Endodermal cell (in vitro differentiated cells): ENCODE measurements at regions not wholly inside any gene's neighbourhood (a gene's known extent, or its start where the extent isn't known, plus 50 kb on each side); places are given as distances from the start of the nearest gene placed in this dataset.

Source experiments
- DNase-seq: peaks from one replicate; pipeline ENCODE4 v3.0.0-alpha.2; 2017
- H3K27ac ChIP-seq: 2 replicates; pipeline ENCODE4 v1.5.1; 2013; ENCODE audit warnings: mild to moderate bottlenecking, low read depth, low read length, moderate library complexity
- H3K27me3 ChIP-seq: 2 replicates; pipeline ENCODE4 v1.6.1; 2013; ENCODE audit warnings: mild to moderate bottlenecking, low read length, moderate library complexity; ENCODE audit not compliant: insufficient read depth, control insufficient read depth, poor library complexity, severe bottlenecking
- H3K36me3 ChIP-seq: 2 replicates; pipeline ENCODE4 v1.7.0; 2013; ENCODE audit warnings: mild to moderate bottlenecking, low read length, moderate library complexity; ENCODE audit not compliant: control insufficient read depth, insufficient read depth
- H3K4me1 ChIP-seq: one replicate; pipeline ENCODE4 v1.7.0; 2013; ENCODE audit warnings: low read length; ENCODE audit not compliant: control insufficient read depth, insufficient read depth
- H3K4me3 ChIP-seq: 2 replicates; pipeline ENCODE4 v1.5.1; 2013; ENCODE audit warnings: mild to moderate bottlenecking, low read length, moderate library complexity
- H3K9ac ChIP-seq: 2 replicates; pipeline ENCODE4 v1.6.1; 2013; ENCODE audit warnings: mild to moderate bottlenecking, low read length, moderate library complexity; ENCODE audit not compliant: poor library complexity, severe bottlenecking; ENCODE audit errors: extremely low read depth
- H3K9me3 ChIP-seq: 2 replicates; pipeline ENCODE4 v1.6.1; 2013; ENCODE audit warnings: mild to moderate bottlenecking, low read length, moderate library complexity; ENCODE audit not compliant: control insufficient read depth
- H3K27ac Mint-ChIP-seq: 2 replicates; pipeline ENCODE4 v1.8.0; 2020; ENCODE audit warnings: mixed read lengths
- H3K27me3 Mint-ChIP-seq: 2 replicates; pipeline ENCODE4 v1.8.0; 2021; ENCODE audit warnings: mild to moderate bottlenecking, mixed read lengths; ENCODE audit not compliant: insufficient read depth
- H3K36me3 Mint-ChIP-seq: 2 replicates; pipeline ENCODE4 v1.8.0; 2020; ENCODE audit warnings: low read depth, mixed read lengths
- H3K4me1 Mint-ChIP-seq: 2 replicates; pipeline ENCODE4 v1.8.0; 2020; ENCODE audit warnings: mixed read lengths
- H3K4me3 Mint-ChIP-seq: 2 replicates; pipeline ENCODE4 v1.8.0; 2020; ENCODE audit warnings: mild to moderate bottlenecking, moderate library complexity, mixed read lengths
- H3K9me3 Mint-ChIP-seq: 2 replicates; pipeline ENCODE4 v1.8.0; 2020; ENCODE audit warnings: mild to moderate bottlenecking, mixed read lengths
- CTCF ChIP-seq: fragments of 200-600 bp; sonication (generic); conservative IDR thresholded peaks from 2 replicates; pipeline ENCODE4 v1.5.0; 2021; ENCODE audit warnings: antibody characterized with exemption, mild to moderate bottlenecking
- WGBS, 2 experiments: methylation state at CpG; one replicate each; pipeline versions ENCODE4 v1.1.5 to v1.1.7; 2013; ENCODE audit warnings: missing lambda C conversion rate in 2 of 2, mixed read lengths in 1 of 2; ENCODE audit not compliant: insufficient coverage in 1 of 2, insufficient read length in 1 of 2; 5-methylcytosine and 5-hydroxymethylcytosine counted together

- WGBS, 2 experiments: 100% methylated on average over 1 of the region's 1 CpG
- no peak overlapping the region for H3K4me3 ChIP-seq
- H3K9me3 Mint-ChIP-seq: peaks cover 12% of the 10 kb centered on the region
- H3K9me3 ChIP-seq: peaks cover 9% of the 10 kb centered on the region
- DNase-seq: no peak
- H3K4me1 ChIP-seq: no peaks in the 10 kb centered on the region
- no peaks in the 10 kb centered on the region for H3K4me1 Mint-ChIP-seq
- H3K9ac ChIP-seq: no peak overlapping the region
- H3K27ac Mint-ChIP-seq: no peak overlapping the region
- no peaks in the 10 kb centered on the region for H3K36me3 Mint-ChIP-seq
- H3K27me3 Mint-ChIP-seq: peaks cover 5% of the 10 kb centered on the region
- no peak overlapping the region for H3K27ac ChIP-seq
- no peaks in the 10 kb centered on the region for H3K36me3 ChIP-seq
- no peak for TF ChIP-seq CTCF
- no peaks in the 10 kb centered on the region for H3K27me3 ChIP-seq
- H3K4me3 Mint-ChIP-seq: no peak overlapping the region
Measured at GRCh38 chr11:112418438-112418837, 157.8 kb upstream of the PLET1 start.

- Mint-ChIP-seq H3K4me3 (no peak overlapping the region), H3K27me3 (peaks cover 5% of the 10 kb centered on the region), H3K36me3 (no peaks in the 10 kb centered on the region), H3K4me1 (no peaks in the 10 kb centered on the region), H3K27ac (no peak overlapping the region), H3K9me3 (peaks cover 4% of the 10 kb centered on the region)
- no peak overlapping the region for H3K27ac ChIP-seq
- H3K9me3 ChIP-seq: no peaks in the 10 kb centered on the region
- no peak for DNase-seq
- H3K4me1 ChIP-seq: no peaks in the 10 kb centered on the region
- H3K4me3 ChIP-seq: no peak overlapping the region
- no peaks in the 10 kb centered on the region for H3K27me3 ChIP-seq
- 79% methylated on average over 4 of the region's 4 CpGs; no CpG with 5 or more reads in 1 of the 2 experiments for WGBS, 2 experiments
- TF ChIP-seq CTCF: no peak
- H3K9ac ChIP-seq: no peak overlapping the region
- H3K36me3 ChIP-seq: no peaks in the 10 kb centered on the region
Measured at GRCh38 chr11:112421879-112422278, 161.2 kb upstream of the PLET1 start.

- 69 to 76% methylated on average over 5 of the region's 5 CpGs for WGBS, 2 experiments
- TF ChIP-seq CTCF: no peak
- no peak overlapping the region for H3K27ac Mint-ChIP-seq
- Histone ChIP-seq H3K27ac (no peak overlapping the region), H3K36me3 (no peaks in the 10 kb centered on the region), H3K27me3 (no peaks in the 10 kb centered on the region), H3K9me3 (no peaks in the 10 kb centered on the region), H3K4me1 (no peaks in the 10 kb centered on the region), H3K4me3 (no peak overlapping the region), H3K9ac (no peak overlapping the region)
- no peaks in the 10 kb centered on the region for H3K36me3 Mint-ChIP-seq
- H3K4me3 Mint-ChIP-seq: no peak overlapping the region
- no peak for DNase-seq
- no peaks in the 10 kb centered on the region for H3K4me1 Mint-ChIP-seq
- peaks cover 23% of the 10 kb centered on the region for H3K9me3 Mint-ChIP-seq
- no peaks in the 10 kb centered on the region for H3K27me3 Mint-ChIP-seq
Measured at GRCh38 chr11:112425121-112425520, 164.5 kb upstream of the PLET1 start.
